SK-N-MC (cell line): ENCODE measurements at regions not wholly inside any gene's neighbourhood (a gene's known extent, or its start where the extent isn't known, plus 50 kb on each side); places are given as distances from the start of the nearest gene placed in this dataset.
"Not testable (repeated sequence)": the region's sequence is repeated elsewhere in the genome, so short reads cannot be mapped to it uniquely, and the experiment has no call there.

Source experiments
- EZH2 ChIP-seq: fragments of 200-600 bp; sonication (generic); IDR thresholded peaks from one replicate; pipeline ENCODE4 v1.6.1; 2017; ENCODE audit warnings: antibody characterized with exemption
- FOXP2 ChIP-seq: optimal IDR thresholded peaks from 2 replicates; pipeline ENCODE3; 2011; ENCODE audit warnings: mild to moderate bottlenecking, moderate library complexity; ENCODE audit not compliant: insufficient read depth; ENCODE audit errors: extremely low read length, control extremely low read depth
- POLR2AphosphoS5 ChIP-seq: IDR thresholded peaks from 2 replicates; pipeline ENCODE4 v1.6.1; 2012; ENCODE audit warnings: mild to moderate bottlenecking, low read depth, low read length, borderline replicate concordance

GRCh38 chr10:118813001-118813400 is 58.2 kb upstream of the CACUL1 start:
- not testable (repeated sequence) for TF ChIP-seq POLR2AphosphoS5, EZH2, FOXP2
